Astrocyte (in vitro differentiated cells and primary cell): ENCODE measurements at regions not wholly inside any gene's neighbourhood (a gene's known extent, or its start where the extent isn't known, plus 50 kb on each side); places are given as distances from the start of the nearest gene placed in this dataset.

ENCODE experiments used
- DNase-seq: peaks from one replicate; pipeline ENCODE4 v3.0.0-alpha.2; 2010; ENCODE audit warnings: low read depth
- FAIRE-seq: peaks from 2 replicates; lab custom pipeline; 2011; peaks lifted over from hg19 to GRCh38; lab: Jason Lieb, UNC
- H2AFZ ChIP-seq: 2 replicates; pipeline ENCODE4 v1.6.0; 2012; ENCODE audit warnings: low read depth, low read length, inconsistent platforms
- H3K27ac ChIP-seq: 2 replicates; pipeline ENCODE4 v1.5.1; 2011; ENCODE audit warnings: low read depth, low read length, inconsistent platforms
- H3K27me3 ChIP-seq: 2 replicates; pipeline ENCODE4 v1.6.0; 2011; ENCODE audit warnings: low read length, inconsistent platforms; ENCODE audit not compliant: insufficient read depth
- H3K36me3 ChIP-seq: 2 replicates; pipeline ENCODE4 v1.5.1; 2011; ENCODE audit warnings: low read length, inconsistent platforms; ENCODE audit not compliant: insufficient read depth
- H3K4me1 ChIP-seq: 2 replicates; pipeline ENCODE4 v1.5.1; 2011; ENCODE audit warnings: low read length, inconsistent platforms; ENCODE audit not compliant: insufficient read depth
- H3K4me2 ChIP-seq: 2 replicates; pipeline ENCODE4 v1.6.0; 2012; ENCODE audit warnings: low read length, inconsistent platforms
- H3K4me3 ChIP-seq: 2 replicates; pipeline ENCODE4 v1.5.1; 2011; ENCODE audit warnings: low read depth, mild to moderate bottlenecking, low read length, inconsistent platforms; ENCODE audit not compliant: insufficient read depth
- H3K79me2 ChIP-seq: 2 replicates; pipeline ENCODE4 v1.6.0; 2012; ENCODE audit warnings: mild to moderate bottlenecking, low read length, inconsistent platforms; ENCODE audit not compliant: insufficient read depth
- H3K9ac ChIP-seq: 2 replicates; pipeline ENCODE4 v1.6.0; 2012; ENCODE audit warnings: mild to moderate bottlenecking, low read length, inconsistent platforms
- H3K9me3 ChIP-seq: 2 replicates; pipeline ENCODE4 v1.5.1; 2012; ENCODE audit warnings: low read depth, mild to moderate bottlenecking, low read length, inconsistent platforms; ENCODE audit not compliant: insufficient read depth
- H4K20me1 ChIP-seq: 2 replicates; pipeline ENCODE4 v1.6.0; 2012; ENCODE audit warnings: low read length, inconsistent platforms; ENCODE audit not compliant: insufficient read depth
- H3K27ac Mint-ChIP-seq: one replicate; pipeline ENCODE4 v1.8.0; 2021; ENCODE audit warnings: mild to moderate bottlenecking, mixed read lengths; ENCODE audit not compliant: unreplicated experiment
- H3K27me3 Mint-ChIP-seq: one replicate; pipeline ENCODE4 v1.8.0; 2021; ENCODE audit warnings: low read depth, mixed read lengths; ENCODE audit not compliant: unreplicated experiment
- H3K36me3 Mint-ChIP-seq: one replicate; pipeline ENCODE4 v1.8.0; 2021; ENCODE audit warnings: low read depth, mixed read lengths; ENCODE audit not compliant: unreplicated experiment
- H3K4me1 Mint-ChIP-seq: one replicate; pipeline ENCODE4 v1.8.0; 2021; ENCODE audit warnings: low read depth, mixed read lengths; ENCODE audit not compliant: unreplicated experiment
- H3K4me3 Mint-ChIP-seq: one replicate; pipeline ENCODE4 v1.8.0; 2021; ENCODE audit warnings: mild to moderate bottlenecking, moderate library complexity, mixed read lengths; ENCODE audit not compliant: unreplicated experiment
- H3K9me3 Mint-ChIP-seq: one replicate; pipeline ENCODE4 v1.8.0; 2021; ENCODE audit warnings: mild to moderate bottlenecking, mixed read lengths; ENCODE audit not compliant: unreplicated experiment
- CTCF ChIP-seq: IDR thresholded peaks from 2 replicates; pipeline ENCODE4 v1.5.1; 2011; ENCODE audit warnings: low read depth, mild to moderate bottlenecking, inconsistent platforms, low read length, moderate library complexity; ENCODE audit not compliant: insufficient read depth
- EZH2 ChIP-seq: IDR thresholded peaks from 2 replicates; pipeline ENCODE4 v1.6.1; 2012; ENCODE audit warnings: mild to moderate bottlenecking, low read length, inconsistent platforms; ENCODE audit not compliant: insufficient read depth

GRCh38 chr14:42420071-42420470 lies 813.4 kb downstream of the LRFN5 start:
- no peaks in the 10 kb centered on the region for H4K20me1 ChIP-seq
- no peak overlapping the region for H3K9ac ChIP-seq
- FAIRE-seq (no peak), DNase-seq (no peak)
- no peak overlapping the region for H2AFZ ChIP-seq
- Mint-ChIP-seq H3K36me3 (no peaks in the 10 kb centered on the region), H3K27me3 (no peaks in the 10 kb centered on the region), H3K27ac (no peak overlapping the region), H3K9me3 (no peaks in the 10 kb centered on the region), H3K4me3 (no peak overlapping the region), H3K4me1 (no peaks in the 10 kb centered on the region)
- H3K36me3 ChIP-seq = no peaks in the 10 kb centered on the region
- TF ChIP-seq CTCF (no peak), EZH2 (no peak)
- H3K9me3 ChIP-seq = no peaks in the 10 kb centered on the region
- H3K4me2 ChIP-seq = no peak overlapping the region
- H3K4me3 ChIP-seq = no peak overlapping the region
- no peaks in the 10 kb centered on the region for H3K4me1 ChIP-seq
- H3K27me3 ChIP-seq = no peaks in the 10 kb centered on the region
- H3K79me2 ChIP-seq = no peaks in the 10 kb centered on the region
- no peak overlapping the region for H3K27ac ChIP-seq

- H3K9me3 ChIP-seq = no peaks in the 10 kb centered on the region
Measured at GRCh38 chr14:42407153-42407552, 800.5 kb downstream of the LRFN5 start.

More at GRCh38 chr14:42407153-42407552, 800.5 kb downstream of the LRFN5 start:
- Histone ChIP-seq H3K4me1 (no peaks in the 10 kb centered on the region), H2AFZ (no peak overlapping the region), H3K9ac (no peak overlapping the region), H4K20me1 (no peaks in the 10 kb centered on the region), H3K4me3 (no peak overlapping the region), H3K36me3 (no peaks in the 10 kb centered on the region), H3K27ac (no peak overlapping the region), H3K27me3 (no peaks in the 10 kb centered on the region), H3K4me2 (no peak overlapping the region), H3K79me2 (no peaks in the 10 kb centered on the region)
- Mint-ChIP-seq H3K4me3 (no peak overlapping the region), H3K9me3 (peaks cover 2% of the 10 kb centered on the region), H3K4me1 (no peaks in the 10 kb centered on the region), H3K36me3 (no peaks in the 10 kb centered on the region), H3K27ac (no peak overlapping the region), H3K27me3 (no peaks in the 10 kb centered on the region)
- DNase-seq = no peak
- TF ChIP-seq CTCF (no peak), EZH2 (no peak)
- FAIRE-seq = no peak
